Endothelial cell (in vitro differentiated cells): ENCODE measurements at regions not wholly inside any gene's neighbourhood (a gene's known extent, or its start where the extent isn't known, plus 50 kb on each side); places are given as distances from the start of the nearest gene placed in this dataset.

ENCODE experiments used
- DNase-seq: peaks from one replicate; pipeline ENCODE4 v3.0.0; 2021; ENCODE audit warnings: low spot score
- H3K27ac Mint-ChIP-seq: one replicate; pipeline ENCODE4 v1.8.0; 2021; ENCODE audit warnings: mixed read lengths, inconsistent platforms; ENCODE audit not compliant: unreplicated experiment
- H3K27me3 Mint-ChIP-seq: one replicate; pipeline ENCODE4 v1.8.0; 2021; ENCODE audit warnings: mild to moderate bottlenecking, moderate library complexity, mixed read lengths, inconsistent platforms; ENCODE audit not compliant: unreplicated experiment
- H3K36me3 Mint-ChIP-seq: one replicate; pipeline ENCODE4 v1.8.0; 2021; ENCODE audit warnings: mild to moderate bottlenecking, low read depth, mixed read lengths, inconsistent platforms; ENCODE audit not compliant: unreplicated experiment
- H3K4me1 Mint-ChIP-seq: one replicate; pipeline ENCODE4 v1.8.0; 2021; ENCODE audit warnings: mild to moderate bottlenecking, mixed read lengths, inconsistent platforms; ENCODE audit not compliant: unreplicated experiment
- H3K4me3 Mint-ChIP-seq: one replicate; pipeline ENCODE4 v1.8.0; 2021; ENCODE audit warnings: mild to moderate bottlenecking, mixed read lengths, inconsistent platforms; ENCODE audit not compliant: unreplicated experiment
- H3K9me3 Mint-ChIP-seq: one replicate; pipeline ENCODE4 v1.8.0; 2021; ENCODE audit warnings: mixed read lengths, inconsistent platforms; ENCODE audit not compliant: unreplicated experiment
- CTCF ChIP-seq: fragments of 200-600 bp; sonication (generic); IDR thresholded peaks from one replicate; pipeline ENCODE4 v1.5.0; 2021; ENCODE audit warnings: antibody characterized with exemption; ENCODE audit not compliant: unreplicated experiment

GRCh38 chr7:39883812-39884390, 66.2 kb upstream of the CDK13 start:
- Mint-ChIP-seq H3K4me3 (no peak overlapping the region), H3K4me1 (no peaks in the 10 kb centered on the region), H3K9me3 (no peaks in the 10 kb centered on the region), H3K27me3 (peaks cover under 1% of the 10 kb centered on the region), H3K36me3 (no peaks in the 10 kb centered on the region), H3K27ac (no peak overlapping the region)
- DNase-seq: no peak
- TF ChIP-seq CTCF: no peak

GRCh38 chr7:39888171-39888853, 61.7 kb upstream of the CDK13 start:
- no peaks in the 10 kb centered on the region for H3K4me1 Mint-ChIP-seq
- no peaks in the 10 kb centered on the region for H3K36me3 Mint-ChIP-seq
- DNase-seq: no peak
- H3K4me3 Mint-ChIP-seq: no peak overlapping the region
- H3K27me3 Mint-ChIP-seq: no peaks in the 10 kb centered on the region
- no peak for TF ChIP-seq CTCF
- H3K27ac Mint-ChIP-seq: no peak overlapping the region
- no peaks in the 10 kb centered on the region for H3K9me3 Mint-ChIP-seq

- Mint-ChIP-seq H3K27ac (no peak overlapping the region), H3K4me1 (no peaks in the 10 kb centered on the region), H3K9me3 (no peaks in the 10 kb centered on the region), H3K27me3 (no peaks in the 10 kb centered on the region), H3K36me3 (no peaks in the 10 kb centered on the region), H3K4me3 (no peak overlapping the region)
- DNase-seq: no peak
- no peak for TF ChIP-seq CTCF
Measured at GRCh38 chr7:39890411-39890810, 59.6 kb upstream of the CDK13 start.

- TF ChIP-seq CTCF: no peak
- Mint-ChIP-seq H3K27me3 (no peaks in the 10 kb centered on the region), H3K4me3 (no peak overlapping the region), H3K36me3 (no peaks in the 10 kb centered on the region), H3K27ac (no peak overlapping the region), H3K9me3 (no peaks in the 10 kb centered on the region), H3K4me1 (peaks cover 2% of the 10 kb centered on the region)
- DNase-seq: no peak
Measured at GRCh38 chr7:39891894-39892293, 58.2 kb upstream of the CDK13 start.

GRCh38 chr7:39892361-39892760, 57.7 kb upstream of the CDK13 start:
- H3K4me3 Mint-ChIP-seq: no peak overlapping the region
- no peaks in the 10 kb centered on the region for H3K36me3 Mint-ChIP-seq
- no peaks in the 10 kb centered on the region for H3K27me3 Mint-ChIP-seq
- TF ChIP-seq CTCF: no peak
- no peaks in the 10 kb centered on the region for H3K9me3 Mint-ChIP-seq
- H3K4me1 Mint-ChIP-seq: peaks cover 3% of the 10 kb centered on the region
- H3K27ac Mint-ChIP-seq: no peak overlapping the region
- DNase-seq: no peak
